ENCODE measurements at regions not wholly inside any gene's neighbourhood (a gene's known extent, or its start where the extent isn't known, plus 50 kb on each side); places are given as distances from the start of the nearest gene placed in this dataset.
"Not testable (repeated sequence)": the region's sequence is repeated elsewhere in the genome, so short reads cannot be mapped to it uniquely, and the experiment has no call there.

DNA sequence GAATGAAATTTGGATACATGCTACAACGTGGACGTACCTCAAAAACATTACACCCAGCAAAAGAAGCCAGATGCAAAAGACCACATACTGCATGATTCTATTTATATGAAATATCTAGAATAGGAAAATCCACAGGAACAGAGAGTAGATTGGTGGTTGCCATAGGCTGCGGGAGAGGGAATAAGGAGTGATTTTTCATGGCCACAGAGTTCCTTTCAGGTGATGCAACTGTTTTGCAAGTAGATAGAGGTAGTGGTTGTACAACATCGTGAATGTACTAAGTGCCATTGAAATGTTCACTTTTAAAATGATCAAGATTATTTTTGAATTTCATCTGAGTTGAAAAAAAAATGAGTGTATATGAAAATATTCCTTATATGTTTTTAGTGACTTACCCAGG lies 115.3 kb upstream of the RUNX1 start:
- DNase-seq (ENCODE audit: extremely low read depth, low read depth): no peak
- TF ChIP-seq, protein P1, sequence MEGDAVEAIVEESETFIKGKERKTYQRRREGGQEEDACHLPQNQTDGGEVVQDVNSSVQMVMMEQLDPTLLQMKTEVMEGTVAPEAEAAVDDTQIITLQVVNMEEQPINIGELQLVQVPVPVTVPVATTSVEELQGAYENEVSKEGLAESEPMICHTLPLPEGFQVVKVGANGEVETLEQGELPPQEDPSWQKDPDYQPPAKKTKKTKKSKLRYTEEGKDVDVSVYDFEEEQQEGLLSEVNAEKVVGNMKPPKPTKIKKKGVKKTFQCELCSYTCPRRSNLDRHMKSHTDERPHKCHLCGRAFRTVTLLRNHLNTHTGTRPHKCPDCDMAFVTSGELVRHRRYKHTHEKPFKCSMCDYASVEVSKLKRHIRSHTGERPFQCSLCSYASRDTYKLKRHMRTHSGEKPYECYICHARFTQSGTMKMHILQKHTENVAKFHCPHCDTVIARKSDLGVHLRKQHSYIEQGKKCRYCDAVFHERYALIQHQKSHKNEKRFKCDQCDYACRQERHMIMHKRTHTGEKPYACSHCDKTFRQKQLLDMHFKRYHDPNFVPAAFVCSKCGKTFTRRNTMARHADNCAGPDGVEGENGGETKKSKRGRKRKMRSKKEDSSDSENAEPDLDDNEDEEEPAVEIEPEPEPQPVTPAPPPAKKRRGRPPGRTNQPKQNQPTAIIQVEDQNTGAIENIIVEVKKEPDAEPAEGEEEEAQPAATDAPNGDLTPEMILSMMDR (IDR thresholded peaks at IDR 0.05; ENCODE audit: low read depth, low read length): no peak

DNA sequence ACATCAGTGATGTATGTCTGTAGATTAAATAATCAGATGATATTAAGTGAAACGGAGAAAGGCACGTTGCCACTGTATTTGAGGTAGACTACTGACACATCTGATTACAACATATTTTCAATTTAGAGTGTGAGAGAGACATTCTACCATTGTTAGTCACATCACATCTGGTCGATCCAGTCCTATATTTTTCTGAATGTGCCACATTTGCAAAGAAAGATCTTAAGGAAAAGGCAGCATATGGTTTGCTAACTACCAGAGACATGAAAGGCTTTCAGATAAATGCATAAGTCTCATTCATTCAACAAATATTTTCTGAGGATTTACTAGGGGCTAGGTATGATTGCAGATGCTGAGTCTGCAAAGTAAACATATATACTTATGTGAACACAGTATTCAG lies 114.3 kb upstream of the RUNX1 start:
- no peak for DNase-seq (ENCODE audit: extremely low read depth, low read depth)
- TF ChIP-seq, protein P1 (IDR thresholded peaks at IDR 0.05; ENCODE audit: low read depth, low read length): no peak

DNA sequence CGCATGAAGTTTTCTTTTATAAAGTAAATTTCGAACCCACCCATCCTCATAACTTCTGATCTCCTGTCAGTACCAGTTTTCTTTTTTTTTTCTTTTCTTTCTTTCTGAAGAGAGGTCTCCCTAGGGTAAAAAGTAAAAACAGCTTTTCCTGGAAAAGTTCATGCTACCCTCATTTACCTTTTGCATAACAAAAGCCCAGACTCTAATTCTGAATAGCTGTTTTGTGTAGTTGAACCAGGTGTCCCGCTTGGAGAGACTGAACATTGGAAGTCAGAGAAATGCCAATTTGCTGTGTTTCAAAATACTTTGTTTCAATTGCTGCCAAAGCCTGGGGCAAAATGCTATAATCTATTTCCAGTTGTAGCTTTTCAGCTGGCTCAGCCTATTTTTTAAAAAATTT lies 113.7 kb upstream of the RUNX1 start:
- TF ChIP-seq, protein P1 (IDR thresholded peaks at IDR 0.05; ENCODE audit: low read depth, low read length): no peak
- no peak for DNase-seq (ENCODE audit: extremely low read depth, low read depth)

DNA sequence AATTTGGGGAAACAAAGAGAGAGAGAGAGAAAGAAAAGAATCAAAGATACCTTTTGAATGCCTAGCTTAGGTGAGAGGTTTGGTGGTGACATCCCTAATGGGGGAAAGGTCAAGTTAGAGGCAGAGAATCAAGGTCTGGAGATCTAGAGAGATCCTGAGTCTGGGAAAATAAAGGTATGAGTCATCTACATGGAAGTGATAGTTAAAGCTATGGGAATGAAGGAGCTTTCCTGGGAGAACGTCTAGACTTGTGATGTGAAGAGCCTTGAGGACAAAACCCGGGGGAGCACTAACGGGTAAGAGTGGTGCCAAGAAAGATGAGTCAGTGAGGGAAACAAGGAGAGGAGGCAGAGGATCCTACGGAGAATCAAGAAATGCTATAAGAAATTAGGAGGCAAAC lies 110.8 kb upstream of the RUNX1 start:
- no peak for DNase-seq (ENCODE audit: extremely low read depth, low read depth)
- TF ChIP-seq, protein P1 (IDR thresholded peaks at IDR 0.05; ENCODE audit: low read depth, low read length): no peak

DNA sequence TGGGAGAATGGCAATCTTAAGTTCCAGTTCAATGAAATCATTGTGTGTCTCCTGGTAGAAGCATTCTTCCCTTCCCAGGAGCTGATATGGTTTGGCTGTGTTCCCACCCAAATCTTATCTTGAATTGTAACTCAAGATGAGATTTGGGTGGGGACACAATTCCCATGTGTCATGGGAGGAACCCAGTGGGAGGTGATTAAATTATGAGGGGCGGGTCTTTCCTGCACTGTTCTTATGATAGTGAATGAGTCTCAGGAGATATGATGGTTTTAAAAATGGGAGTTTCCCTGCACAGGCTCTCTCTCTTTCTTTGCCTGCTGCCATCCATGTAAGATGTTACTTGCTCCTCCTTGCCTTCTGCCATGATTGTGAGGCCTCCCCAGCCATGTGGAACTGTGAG lies 108.3 kb upstream of the RUNX1 start:
- DNase-seq (ENCODE audit: extremely low read depth, low read depth): not testable (repeated sequence)

DNA sequence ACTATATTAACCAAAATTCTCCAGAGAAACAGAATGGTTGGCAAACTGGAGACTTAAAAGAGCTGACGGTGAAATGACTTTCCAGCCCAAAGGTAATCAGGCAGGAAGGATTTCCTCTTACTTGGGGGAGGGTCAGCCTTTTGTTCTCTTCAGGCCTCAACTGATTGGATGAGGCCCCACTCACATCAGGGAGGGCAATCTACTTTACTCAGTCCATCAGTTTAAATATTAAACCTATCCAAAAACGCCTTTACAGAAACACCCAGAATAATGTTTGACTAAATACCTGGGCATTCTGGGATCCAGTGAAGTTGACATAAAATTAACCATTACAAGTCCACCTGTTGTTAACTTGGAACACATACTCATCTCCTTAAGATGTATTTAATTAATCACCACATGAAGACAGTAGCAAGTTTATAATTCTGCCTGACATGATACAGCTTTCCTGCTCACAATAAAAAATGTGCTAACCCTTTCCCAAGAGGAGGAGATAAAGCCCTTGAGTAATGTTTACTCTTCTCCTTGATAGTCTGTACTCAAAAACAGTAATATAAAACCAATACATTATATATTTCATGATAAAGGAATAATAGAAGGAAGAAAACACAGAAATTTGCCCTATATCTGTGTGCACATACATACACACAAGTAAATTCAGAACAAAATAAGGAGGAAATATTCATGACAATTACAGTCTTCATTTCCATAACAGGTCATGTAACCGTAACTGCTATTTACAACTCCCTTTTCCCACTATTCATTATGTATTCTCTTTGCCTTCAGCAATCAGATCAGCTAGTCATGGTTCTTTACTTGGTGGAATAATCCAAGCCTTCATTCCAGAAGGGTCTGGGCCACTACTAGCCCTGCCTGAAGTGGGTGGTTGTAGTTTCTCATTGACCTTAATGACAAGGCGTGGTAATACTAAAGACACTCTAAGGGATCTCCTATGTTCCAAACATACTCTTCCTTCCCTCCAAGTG lies 107.5 kb upstream of the RUNX1 start:
- no peak for DNase-seq (ENCODE audit: extremely low read depth, low read depth)
- TF ChIP-seq, protein P1 (IDR thresholded peaks at IDR 0.05; ENCODE audit: low read depth, low read length): no peak

DNA sequence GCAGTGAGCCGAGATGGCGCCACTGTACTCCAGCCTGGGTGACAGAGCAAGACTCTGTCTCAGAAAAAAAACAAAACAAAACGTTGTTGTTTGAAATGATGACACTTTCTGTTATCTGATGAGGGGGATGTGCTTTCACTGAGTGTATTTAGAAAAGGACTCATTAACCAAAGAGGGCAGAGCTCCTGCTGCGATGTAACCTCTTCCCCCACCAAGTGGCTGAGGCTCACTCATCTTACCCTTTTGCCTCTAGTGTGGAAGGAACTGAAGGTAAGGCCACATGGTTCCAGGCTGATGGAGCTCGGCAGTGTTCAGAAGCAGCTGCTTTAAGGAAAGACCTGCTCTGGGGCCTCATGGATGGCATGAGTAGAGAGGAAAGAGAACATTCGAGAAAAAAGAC lies 105.7 kb upstream of the RUNX1 start:
- DNase-seq (ENCODE audit: extremely low read depth, low read depth): no peak

More for the DNA sequence above, 105.7 kb upstream of the RUNX1 start:
- TF ChIP-seq, protein P1 (IDR thresholded peaks at IDR 0.05; ENCODE audit: low read depth, low read length): no peak

Measured in AG09319 (cell line).